ENCODE measurements at regions not wholly inside any gene's neighbourhood (a gene's known extent, or its start where the extent isn't known, plus 50 kb on each side); places are given as distances from the start of the nearest gene placed in this dataset.

DNA sequence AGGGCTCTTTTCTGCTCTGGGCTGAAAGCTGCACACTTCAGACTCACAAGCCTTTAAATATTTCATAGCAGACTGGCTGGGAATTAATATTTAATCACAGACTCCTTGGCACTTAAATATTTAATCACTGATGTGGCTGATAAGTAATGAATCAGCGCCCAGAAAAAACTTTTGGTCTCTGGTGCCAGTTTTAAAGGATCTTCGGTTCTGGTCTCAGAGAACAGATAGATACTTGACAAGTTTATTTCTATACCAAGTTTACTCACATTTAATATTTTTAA lies 201.2 kb downstream of the MYCN start:
- H3K27me3 Mint-ChIP-seq (ENCODE audit: low read depth) = peaks cover 3% of the 10 kb centered on the region
- H3K4me1 Mint-ChIP-seq = peaks cover 31% of the 10 kb centered on the region
- no peak overlapping the region for H3K4me3 Mint-ChIP-seq
- TF ChIP-seq, protein P1, sequence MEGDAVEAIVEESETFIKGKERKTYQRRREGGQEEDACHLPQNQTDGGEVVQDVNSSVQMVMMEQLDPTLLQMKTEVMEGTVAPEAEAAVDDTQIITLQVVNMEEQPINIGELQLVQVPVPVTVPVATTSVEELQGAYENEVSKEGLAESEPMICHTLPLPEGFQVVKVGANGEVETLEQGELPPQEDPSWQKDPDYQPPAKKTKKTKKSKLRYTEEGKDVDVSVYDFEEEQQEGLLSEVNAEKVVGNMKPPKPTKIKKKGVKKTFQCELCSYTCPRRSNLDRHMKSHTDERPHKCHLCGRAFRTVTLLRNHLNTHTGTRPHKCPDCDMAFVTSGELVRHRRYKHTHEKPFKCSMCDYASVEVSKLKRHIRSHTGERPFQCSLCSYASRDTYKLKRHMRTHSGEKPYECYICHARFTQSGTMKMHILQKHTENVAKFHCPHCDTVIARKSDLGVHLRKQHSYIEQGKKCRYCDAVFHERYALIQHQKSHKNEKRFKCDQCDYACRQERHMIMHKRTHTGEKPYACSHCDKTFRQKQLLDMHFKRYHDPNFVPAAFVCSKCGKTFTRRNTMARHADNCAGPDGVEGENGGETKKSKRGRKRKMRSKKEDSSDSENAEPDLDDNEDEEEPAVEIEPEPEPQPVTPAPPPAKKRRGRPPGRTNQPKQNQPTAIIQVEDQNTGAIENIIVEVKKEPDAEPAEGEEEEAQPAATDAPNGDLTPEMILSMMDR (conservative IDR thresholded peaks at IDR 0.05) = no peak
- no peak for DNase-seq (ENCODE audit: low read depth, low spot score)
- H3K9me3 Mint-ChIP-seq = peaks cover 14% of the 10 kb centered on the region
- no peak overlapping the region for H3K27ac Mint-ChIP-seq (ENCODE audit: unreplicated experiment)
- peaks cover 3% of the 10 kb centered on the region for H3K36me3 Mint-ChIP-seq (ENCODE audit: low read depth)

DNA sequence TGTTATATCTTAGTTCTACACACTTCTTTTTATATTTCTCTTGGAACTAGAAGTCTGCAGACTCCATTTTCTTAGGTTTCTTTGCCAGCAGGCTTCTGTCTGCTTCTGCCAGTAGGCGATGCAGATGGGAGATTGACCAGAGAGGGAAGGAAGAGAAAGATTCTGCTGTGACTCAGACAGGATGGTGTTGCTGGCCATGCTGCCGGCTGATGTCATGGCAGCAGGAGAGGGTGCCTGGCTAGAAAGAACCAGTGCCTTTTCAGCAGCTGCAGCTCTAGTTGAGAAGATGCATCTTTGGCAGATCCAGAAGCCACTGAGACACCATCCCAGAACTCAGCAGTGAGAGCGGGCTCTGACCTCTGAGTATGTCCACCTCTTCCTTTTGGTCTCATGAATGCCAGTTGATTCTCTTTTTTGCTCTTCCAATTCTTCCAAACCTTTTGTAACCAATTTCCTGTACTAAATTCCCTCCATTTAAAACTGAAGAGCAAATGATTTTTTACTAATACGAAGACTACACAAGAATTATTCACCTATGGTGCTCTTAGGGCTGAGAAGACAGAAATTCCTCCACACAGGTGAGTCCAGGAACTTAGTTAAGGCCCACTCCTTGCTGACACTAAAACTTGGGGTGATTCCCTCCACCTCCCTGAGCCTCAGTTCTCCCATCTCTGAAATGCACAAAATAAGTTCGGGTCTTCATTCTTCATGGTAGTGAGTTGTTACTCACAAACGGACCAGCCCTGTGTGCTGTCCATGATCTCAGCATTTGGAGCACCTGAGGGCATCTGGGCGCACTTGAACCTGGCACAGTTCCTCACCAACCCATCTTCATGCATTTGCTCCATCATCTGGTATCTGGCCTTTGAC lies 200.7 kb downstream of the MYCN start:
- no peak for DNase-seq (ENCODE audit: low read depth, low spot score)
- H3K4me1 Mint-ChIP-seq = peaks cover 31% of the 10 kb centered on the region
- peaks cover 20% of the 10 kb centered on the region for H3K9me3 Mint-ChIP-seq
- H3K27ac Mint-ChIP-seq (ENCODE audit: unreplicated experiment) = no peak overlapping the region
- no peak overlapping the region for H3K4me3 Mint-ChIP-seq
- H3K27me3 Mint-ChIP-seq (ENCODE audit: low read depth) = peaks cover 3% of the 10 kb centered on the region
- TF ChIP-seq, protein P1 (conservative IDR thresholded peaks at IDR 0.05) = no peak
- H3K36me3 Mint-ChIP-seq (ENCODE audit: low read depth) = peaks cover 3% of the 10 kb centered on the region

DNA sequence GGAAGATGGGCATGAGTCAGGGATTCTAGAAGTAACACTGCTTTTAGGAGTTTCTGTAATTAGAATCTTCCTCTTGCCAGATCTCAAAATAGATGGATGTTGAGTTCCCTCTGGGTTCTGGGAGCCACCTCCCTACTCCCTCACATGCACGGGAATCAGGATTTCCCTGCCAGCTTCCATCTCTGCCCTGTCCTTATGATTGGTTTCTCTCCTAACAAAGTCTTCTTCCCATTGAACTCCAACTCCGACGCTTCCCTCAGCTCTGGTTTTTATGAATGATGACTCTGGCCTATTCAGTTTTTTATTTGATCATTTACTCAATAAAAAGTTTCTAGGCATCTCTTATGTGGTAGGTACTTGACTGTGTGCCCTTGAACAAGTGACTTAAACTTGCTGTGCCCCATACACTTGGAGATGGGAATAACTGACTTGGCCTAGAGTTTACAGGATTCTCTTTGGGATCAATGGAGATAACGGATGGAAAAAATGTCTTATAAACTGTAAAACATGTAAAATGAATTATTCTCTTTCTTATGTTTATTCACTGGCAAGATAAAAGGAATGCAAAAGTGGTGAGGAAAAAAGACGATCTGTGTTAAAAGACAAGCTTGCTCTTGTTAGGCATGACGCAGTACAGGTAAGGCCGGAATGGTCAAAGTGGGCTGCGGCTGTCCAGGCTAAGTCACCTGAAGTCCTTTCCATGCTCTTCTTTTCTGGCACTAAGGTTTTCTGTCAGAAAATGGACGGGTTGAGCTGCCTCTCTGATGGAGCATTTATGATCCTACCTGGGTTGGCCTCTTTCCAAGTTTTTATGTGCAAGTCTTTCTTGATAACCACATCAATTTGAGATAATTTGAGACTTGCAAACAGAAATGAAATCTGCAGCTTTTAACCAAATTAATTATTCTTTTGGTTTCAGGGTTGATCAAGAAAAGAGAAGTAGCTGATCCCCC lies 199.6 kb downstream of the MYCN start:
- H3K27me3 Mint-ChIP-seq (ENCODE audit: low read depth) = peaks cover 3% of the 10 kb centered on the region
- peaks cover 20% of the 10 kb centered on the region for H3K9me3 Mint-ChIP-seq
- DNase-seq (ENCODE audit: low read depth, low spot score) = no peak
- no peak overlapping the region for H3K27ac Mint-ChIP-seq (ENCODE audit: unreplicated experiment)
- TF ChIP-seq, protein P1 (conservative IDR thresholded peaks at IDR 0.05) = no peak
- H3K4me3 Mint-ChIP-seq = no peak overlapping the region
- H3K36me3 Mint-ChIP-seq (ENCODE audit: low read depth) = peaks cover 3% of the 10 kb centered on the region
- peaks cover 31% of the 10 kb centered on the region for H3K4me1 Mint-ChIP-seq

DNA sequence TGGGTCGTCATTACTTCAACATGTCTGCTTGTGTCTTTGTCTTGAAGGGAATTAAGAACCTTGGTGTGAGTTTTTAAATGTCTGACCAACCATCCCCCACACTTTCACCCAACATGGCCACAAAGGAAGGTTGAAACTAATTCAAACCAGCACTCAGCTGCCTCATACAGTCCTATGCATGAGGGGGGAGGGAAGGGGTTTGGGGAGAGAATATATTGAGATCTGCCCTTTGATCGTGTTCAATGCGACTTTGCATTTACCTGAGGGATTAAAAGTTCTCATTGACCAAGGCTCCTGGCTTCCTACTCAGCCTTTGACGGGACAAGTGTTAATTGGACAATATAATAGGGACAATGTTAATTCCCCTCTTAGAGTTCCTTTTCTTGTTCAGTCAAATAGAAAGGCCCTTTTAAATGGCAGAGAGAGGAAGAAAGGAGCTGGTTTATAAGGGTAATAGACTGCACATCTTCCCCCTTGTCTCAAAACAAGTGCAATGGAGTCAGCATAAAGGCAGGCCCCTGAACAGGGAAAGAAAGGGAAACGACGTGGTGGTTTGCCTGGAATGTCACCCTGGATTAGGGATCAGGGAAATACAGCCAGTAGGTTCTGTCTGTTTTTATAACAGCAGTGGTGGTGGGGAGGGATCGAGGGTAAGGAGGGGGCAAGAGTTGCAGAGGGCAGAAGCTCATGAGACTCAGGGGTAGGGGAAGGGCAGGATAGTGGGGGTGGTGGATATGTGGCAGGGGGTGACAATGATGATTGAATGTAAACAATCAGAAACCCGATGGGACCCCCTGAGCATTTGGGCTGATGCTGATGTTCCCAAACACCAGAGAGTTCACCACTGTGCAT lies 198.7 kb downstream of the MYCN start:
- H3K4me1 Mint-ChIP-seq = peaks cover 31% of the 10 kb centered on the region

More for the DNA sequence above, 198.7 kb downstream of the MYCN start:
- H3K4me3 Mint-ChIP-seq = peak overlapping the region; percentile 13
- DNase-seq (ENCODE audit: low read depth, low spot score) = no peak
- peak overlapping the region; percentile 64 for H3K27ac Mint-ChIP-seq (ENCODE audit: unreplicated experiment)
- peaks cover 3% of the 10 kb centered on the region for H3K36me3 Mint-ChIP-seq (ENCODE audit: low read depth)
- H3K9me3 Mint-ChIP-seq = peaks cover 20% of the 10 kb centered on the region
- TF ChIP-seq, protein P1 (conservative IDR thresholded peaks at IDR 0.05) = no peak
- H3K27me3 Mint-ChIP-seq (ENCODE audit: low read depth) = peaks cover 3% of the 10 kb centered on the region

All from neural crest cell (in vitro differentiated cells).